GM12892 (cell line): ENCODE measurements at regions not wholly inside any gene's neighbourhood (a gene's known extent, or its start where the extent isn't known, plus 50 kb on each side); places are given as distances from the start of the nearest gene placed in this dataset.

ENCODE experiments used
- DNase-seq: peaks from one replicate; pipeline ENCODE4 v3.0.0; 2011; ENCODE audit not compliant: insufficient read length
- FAIRE-seq: peaks from 2 replicates; lab custom pipeline; 2011; peaks lifted over from hg19 to GRCh38; lab: Jason Lieb, UNC
- POLR2A ChIP-seq: IDR thresholded peaks from 2 replicates; pipeline ENCODE4 v1.6.1; 2011; ENCODE audit warnings: low read depth, low read length, control low read depth
- POLR2AphosphoS5 ChIP-seq: IDR thresholded peaks from 2 replicates; pipeline ENCODE4 v1.6.1; 2011; ENCODE audit warnings: low read depth, low read length, control low read depth
- TAF1 ChIP-seq: IDR thresholded peaks from 2 replicates; pipeline ENCODE4 v1.6.1; 2011; ENCODE audit warnings: low read depth, mild to moderate bottlenecking, control low read depth, low read length, borderline replicate concordance

DNA sequence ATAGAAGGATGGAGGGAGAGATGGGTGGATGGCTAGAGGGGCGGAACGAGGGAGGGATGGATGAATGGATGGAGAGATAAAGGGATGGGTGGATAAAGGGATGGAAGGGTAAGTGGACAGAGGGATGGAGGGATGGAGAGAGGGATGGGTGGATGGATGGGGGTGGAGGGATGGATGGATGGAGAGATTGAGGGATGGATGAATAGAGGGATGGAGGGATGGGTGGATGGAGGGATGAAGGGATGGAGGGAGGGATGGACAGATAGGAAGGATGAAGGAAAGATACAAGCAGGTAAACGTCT is 313.3 kb downstream of the UACA start:
- TF ChIP-seq POLR2AphosphoS5 (no peak), POLR2A (no peak), TAF1 (no peak)
- no peak for FAIRE-seq
- no peak for DNase-seq

DNA sequence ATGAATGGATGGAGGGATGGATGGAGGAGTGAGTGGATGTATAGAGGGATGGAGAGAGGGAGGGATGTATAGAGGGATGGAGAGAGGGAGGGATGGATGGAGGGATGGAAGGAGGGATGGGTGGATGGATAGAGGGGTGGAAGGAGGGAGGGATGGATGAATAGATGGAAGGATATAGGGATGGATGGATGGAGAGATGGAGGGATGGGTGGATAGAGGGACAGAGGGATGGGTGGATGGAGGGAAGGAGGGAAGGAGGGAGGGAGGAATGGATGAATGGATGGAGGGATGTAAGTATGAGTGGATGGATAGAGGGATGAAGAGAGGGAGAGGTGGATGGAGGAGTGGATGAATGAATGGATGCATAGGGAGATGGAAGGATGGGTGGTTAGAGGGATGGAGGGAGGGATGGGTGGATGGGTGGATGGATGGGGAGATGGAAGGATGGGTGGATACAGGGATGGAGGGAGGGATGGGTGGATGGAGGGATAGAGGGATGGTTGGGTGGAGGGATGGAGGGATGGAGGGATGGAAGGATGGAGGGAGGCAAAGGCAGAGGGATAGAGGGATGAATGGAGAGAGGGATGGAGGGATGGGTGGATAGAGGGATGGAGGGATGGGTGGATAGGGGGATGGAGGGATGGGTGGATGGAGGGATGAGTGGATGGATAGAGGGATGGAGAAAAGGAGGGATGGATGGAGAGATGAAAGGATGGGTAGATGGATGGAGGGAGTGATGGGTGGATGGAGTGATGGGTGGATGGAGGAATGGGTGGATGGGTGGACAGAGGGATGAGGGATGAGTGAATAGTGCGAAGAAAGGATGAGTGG is 313.8 kb downstream of the UACA start:
- no peak for TF ChIP-seq TAF1
- no peak for FAIRE-seq
- DNase-seq, result no peak

DNA sequence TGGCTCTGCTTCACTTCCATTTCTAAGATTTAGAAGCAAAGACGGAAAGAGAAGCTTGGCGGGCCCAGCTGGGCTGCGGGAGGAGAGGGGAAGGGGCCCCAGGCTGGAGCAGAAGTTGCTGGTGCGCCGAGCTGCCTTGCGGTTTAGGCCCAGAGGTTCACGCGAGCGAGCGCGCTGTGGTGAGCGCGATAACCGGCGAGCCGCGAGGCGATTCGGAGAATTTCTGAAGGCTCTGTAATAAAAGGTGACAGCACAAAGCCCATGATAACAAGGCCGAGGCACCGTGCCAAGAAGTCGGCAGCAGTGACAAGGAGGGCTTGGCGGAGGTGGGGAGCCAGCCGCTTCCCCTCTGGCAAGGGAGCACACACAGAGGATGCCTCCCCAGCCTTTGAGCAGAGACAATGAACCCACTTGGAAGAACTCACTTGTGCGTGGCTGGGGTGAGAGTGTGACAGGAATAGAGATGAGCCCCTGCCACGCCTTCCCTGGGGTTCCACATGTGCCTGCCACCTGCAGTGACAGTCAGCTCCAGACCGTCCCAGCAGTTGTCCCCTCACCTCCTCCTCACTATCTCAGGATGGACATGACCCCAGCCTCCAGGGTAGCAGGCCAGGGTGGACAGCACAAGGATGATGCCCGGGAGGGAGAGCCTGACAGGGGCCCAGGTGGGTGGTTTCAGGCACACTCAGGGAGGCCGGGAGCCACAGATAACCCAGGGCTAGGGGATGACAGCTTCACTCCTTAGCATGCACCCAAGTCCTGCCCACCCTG is 315.2 kb downstream of the UACA start:
- TF ChIP-seq TAF1 (no peak), POLR2A (no peak), POLR2AphosphoS5 (no peak)
- DNase-seq (no peak), FAIRE-seq (no peak)

DNA sequence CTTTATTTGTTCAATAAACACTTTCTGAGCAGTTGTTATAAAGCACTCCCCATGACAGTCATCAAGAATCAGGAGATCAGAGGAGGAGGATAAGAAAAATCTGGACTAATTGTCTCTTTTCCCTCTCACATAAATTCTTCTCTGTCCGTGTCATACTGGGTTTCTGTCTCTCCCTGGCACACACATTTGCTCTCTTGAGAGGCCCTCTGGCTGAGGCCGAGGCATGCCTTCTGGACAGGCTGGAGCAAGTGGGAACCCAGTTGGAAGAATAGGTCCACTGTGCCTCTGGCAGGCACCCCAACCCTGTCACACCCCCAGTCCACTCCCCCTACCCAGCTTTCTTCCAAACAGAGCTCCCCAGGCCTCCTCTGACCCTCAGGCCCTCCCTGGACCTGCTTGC is 315.8 kb downstream of the UACA start:
- no peak for FAIRE-seq
- TF ChIP-seq POLR2A (no peak), TAF1 (no peak), POLR2AphosphoS5 (no peak)

DNA sequence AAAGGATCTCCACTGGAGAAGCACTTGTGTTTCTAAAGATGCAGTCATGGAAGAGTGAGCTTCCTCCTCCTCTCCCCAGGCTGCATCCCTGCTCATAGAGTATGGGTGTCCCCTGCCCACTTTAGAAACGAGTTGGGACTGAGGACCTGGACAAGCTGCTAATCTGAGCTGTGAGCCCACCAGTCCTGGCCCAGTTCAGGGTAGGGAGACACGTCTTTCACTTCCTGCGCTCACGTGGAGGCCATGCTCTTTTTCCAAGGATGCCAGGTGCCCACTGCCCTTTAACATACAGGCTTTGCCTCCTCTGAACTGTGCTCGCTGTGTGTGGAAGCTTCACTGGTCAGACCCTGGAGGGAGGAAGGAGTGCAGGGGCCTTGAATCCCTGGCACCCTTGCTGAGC is 316.3 kb downstream of the UACA start:
- FAIRE-seq (no peak), DNase-seq (no peak)
- TF ChIP-seq POLR2A, result no peak
- no peak for TF ChIP-seq POLR2AphosphoS5
- TF ChIP-seq TAF1, result no peak

More for the DNA sequence above, 315.8 kb downstream of the UACA start:
- no peak for DNase-seq

DNA sequence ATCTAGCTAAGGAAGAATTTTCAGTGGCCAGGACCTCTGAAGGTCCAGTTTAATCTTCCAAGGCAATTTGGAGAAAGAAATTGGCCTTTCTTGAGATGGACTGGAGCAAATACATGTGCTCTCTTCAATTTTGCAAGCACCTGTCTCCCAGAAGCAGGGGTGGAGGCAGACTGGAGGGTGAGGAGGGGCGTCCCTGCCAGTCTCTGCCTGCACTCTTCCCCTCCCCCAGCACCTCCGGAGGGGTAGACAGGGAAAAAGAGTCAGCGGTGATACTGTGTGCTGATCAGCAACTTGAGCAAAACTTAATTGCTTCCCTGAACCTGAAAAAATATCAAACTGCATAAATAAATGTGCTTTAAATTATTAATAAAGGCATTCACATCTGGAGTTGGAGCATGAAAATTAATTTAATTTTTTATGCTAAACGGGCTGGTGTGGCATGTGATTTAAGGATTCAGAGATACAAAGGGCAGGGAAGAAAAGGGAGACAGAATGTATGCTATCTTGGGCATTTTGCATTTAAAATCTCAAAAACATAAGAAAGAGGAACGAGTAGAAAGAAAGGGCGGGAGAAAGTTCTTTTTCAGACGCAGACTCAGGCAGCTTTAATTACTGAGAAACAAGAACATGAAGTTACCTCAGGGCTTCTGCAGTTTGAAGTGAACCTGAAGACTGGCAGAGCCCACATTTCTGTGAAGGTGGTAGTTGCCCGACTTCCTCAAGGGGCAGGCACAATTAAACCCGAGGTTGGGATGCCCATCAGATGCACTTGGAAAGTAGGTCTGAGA is 319.7 kb downstream of the UACA start:
- no peak for DNase-seq
- FAIRE-seq, result no peak
- no peak for TF ChIP-seq TAF1
- TF ChIP-seq POLR2A, result no peak
- TF ChIP-seq POLR2AphosphoS5, result no peak

DNA sequence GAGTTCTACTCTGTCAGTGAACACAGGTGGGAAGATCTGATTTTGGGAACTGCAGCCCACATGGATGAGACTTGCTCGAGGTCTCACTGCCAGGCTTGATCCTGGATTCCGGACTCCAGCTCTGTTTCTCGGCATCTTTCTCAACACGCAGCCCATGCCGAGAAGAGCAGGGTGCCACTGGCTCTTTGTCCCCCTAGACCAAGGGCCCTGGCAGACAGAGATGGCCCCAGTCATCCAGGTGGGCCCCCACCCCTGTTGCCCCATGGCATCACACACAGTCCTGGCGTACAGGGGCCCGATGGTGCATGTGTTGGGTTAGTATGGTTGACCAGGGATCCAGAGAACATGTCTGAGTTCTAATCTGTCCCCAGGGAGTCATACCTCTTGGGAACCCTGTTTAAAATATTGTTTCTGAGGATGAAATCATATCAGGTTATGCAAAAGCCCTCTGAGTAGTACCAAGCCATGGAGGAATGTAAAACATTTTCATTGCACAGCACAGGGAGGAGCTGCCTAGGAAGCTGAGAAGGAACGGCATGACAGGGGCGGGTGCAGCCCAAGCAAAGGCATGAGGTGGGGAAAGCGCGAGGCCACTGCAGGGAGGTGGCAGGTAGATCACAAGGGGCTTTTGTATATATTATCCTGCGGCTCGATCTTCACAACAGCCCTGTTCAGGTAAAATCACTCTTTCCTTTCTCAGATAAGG is 320.6 kb downstream of the UACA start:
- TF ChIP-seq TAF1 (no peak), POLR2A (no peak), POLR2AphosphoS5 (no peak)
- DNase-seq (no peak), FAIRE-seq (no peak)

DNA sequence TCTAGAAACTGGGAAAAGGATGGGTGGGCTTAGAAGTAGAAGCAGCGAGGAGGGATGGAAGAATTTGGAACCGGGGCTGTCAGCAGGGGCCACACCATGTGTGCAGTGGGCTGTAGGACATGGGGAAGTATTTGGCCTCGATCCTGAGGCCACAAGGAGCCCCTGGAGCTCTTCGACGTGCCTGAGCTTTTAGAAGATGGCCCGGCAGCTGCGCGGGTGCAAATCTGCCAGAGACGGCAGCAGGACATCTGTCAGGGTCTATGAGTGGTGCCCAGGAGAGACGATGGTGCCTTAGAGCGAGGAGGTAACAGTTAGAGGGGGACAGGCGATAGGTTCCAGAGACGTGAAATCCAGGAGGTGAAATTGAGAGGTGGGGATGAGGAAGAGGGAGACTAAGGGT is 321.1 kb downstream of the UACA start:
- no peak for TF ChIP-seq POLR2AphosphoS5
- TF ChIP-seq TAF1, result no peak
- no peak for TF ChIP-seq POLR2A
- no peak for FAIRE-seq
- no peak for DNase-seq

DNA sequence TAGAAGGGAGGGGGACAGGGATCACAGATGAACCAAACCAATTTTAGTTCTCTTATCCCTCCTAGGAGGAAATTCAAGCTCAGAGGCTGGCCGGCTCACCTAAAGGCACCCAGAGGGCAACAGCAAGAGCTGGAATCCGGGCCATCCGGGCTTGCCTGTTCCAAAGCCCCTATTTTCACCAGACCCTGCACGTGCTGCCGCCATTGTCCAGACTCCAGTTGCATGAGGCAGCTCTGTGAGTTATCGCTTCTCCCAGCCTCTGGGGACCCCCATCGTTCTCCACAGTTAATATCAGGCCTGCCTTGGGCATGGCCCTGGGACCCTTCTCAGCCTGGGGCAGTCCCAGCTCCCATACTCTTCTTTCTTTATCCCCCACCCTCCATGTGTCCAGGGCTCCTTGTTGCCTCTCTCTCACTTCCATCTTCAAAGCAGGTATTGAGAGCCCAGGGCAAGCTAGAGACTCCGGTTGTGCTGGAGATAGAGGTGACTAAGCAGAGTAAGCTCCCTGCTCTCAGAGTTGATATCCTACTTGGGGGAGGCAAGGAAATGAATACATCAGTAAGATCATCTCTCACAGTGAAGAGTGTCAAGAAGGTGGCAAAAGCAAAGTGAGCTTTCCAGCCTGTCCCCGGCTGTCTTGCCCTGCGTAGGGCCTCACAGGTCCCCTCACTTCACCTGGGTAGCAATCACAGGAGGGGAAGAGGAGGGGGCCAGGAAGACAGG is 322.8 kb downstream of the UACA start:
- TF ChIP-seq POLR2AphosphoS5 (no peak), POLR2A (no peak), TAF1 (no peak)
- DNase-seq (no peak), FAIRE-seq (no peak)

DNA sequence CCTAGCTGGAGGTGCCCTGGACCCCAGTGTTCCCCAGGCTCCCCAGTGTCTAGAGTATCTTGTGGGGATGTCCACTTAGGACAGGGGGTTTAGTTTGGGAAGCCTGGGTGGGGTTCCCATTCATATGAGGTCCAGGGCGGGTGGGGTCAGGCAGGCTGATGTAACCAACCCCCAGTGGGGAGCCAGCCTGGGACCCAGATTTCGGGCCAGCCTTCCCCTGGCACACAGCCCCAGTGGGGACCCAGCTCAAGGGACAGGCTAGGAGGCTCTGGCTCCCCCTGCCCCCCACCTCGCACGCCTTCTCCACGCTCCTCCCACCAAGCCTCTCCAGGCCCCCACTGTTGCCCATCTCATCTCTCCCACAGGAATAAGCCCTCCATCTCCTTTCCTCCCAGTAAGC is 323.5 kb downstream of the UACA start:
- no peak for DNase-seq
- TF ChIP-seq POLR2A (no peak), POLR2AphosphoS5 (no peak), TAF1 (no peak)
- FAIRE-seq, result no peak
